ENCODE measurements at regions not wholly inside any gene's neighbourhood (a gene's known extent, or its start where the extent isn't known, plus 50 kb on each side); places are given as distances from the start of the nearest gene placed in this dataset.

DNA sequence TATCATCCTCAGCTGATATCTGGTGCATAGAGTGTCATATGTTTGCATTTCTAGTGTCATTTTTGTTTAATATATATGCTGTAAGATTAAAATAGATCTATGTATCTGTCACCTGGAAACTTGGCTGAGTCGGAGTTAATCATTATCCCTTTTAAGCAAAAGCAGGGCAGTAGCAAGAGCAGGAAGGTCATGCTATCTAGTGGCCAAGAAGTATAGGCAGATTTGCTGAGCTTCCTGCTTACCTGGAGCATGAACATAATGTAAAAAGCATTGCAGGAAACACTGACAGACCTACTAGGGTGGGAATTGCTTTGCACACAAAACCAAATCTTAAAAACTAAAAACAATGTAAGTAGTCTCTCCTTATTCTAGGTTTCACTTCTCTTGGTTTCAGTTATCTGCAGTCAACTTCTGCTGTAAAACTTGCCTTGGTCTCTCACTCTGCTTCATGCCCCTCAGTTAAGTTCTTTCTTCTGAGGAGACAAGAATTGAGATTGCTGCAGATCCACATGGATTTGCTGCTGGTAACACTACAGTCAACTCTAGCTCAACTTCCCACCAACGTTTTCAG lies 295.3 kb downstream of the CDH7 start:
- no peak for TF ChIP-seq CTCF (conservative IDR thresholded peaks at IDR 0.05 in 1 of 2, IDR thresholded peaks at IDR 0.05 in 1 of 2; ENCODE audit: extremely low read depth in 1 of 2, insufficient read depth in 1 of 2, low read depth in 1 of 2, low read length in 2 of 2)
- no peak for TF ChIP-seq EZH2 (IDR thresholded peaks at IDR 0.05; ENCODE audit: borderline replicate concordance, low read length)

All from mammary epithelial cell (primary cell).